WTC11 (cell line): ENCODE measurements at regions not wholly inside any gene's neighbourhood (a gene's known extent, or its start where the extent isn't known, plus 50 kb on each side); places are given as distances from the start of the nearest gene placed in this dataset.

Source experiments
- ATAC-seq: fragments of 200-7000 bp; cut with Tn5 transposase; 2 replicates; pipeline ENCODE4 v1.10.0; 2021; ENCODE audit warnings: mild to moderate bottlenecking, moderate library complexity
- CTCF ChIA-PET: fragments of 300-600 bp; sonication (Branson Sonifier 250); formaldehyde crosslinking; loops from one replicate; lab custom pipeline; 2021; ENCODE audit warnings: antibody characterized with exemption; lab: Charles Lee
- POLR2A ChIA-PET: fragments of 350-600 bp; sonication (Branson Sonifier 250); formaldehyde crosslinking; loops from one replicate; lab custom pipeline; 2021; ENCODE audit warnings: antibody characterized with exemption; lab: Charles Lee
- DNase-seq: peaks from one replicate; pipeline ENCODE4 v3.0.0; 2021; ENCODE audit warnings: low spot score
- H3K27ac Mint-ChIP-seq: 2 replicates; pipeline ENCODE4 v1.8.0; 2021; ENCODE audit warnings: mixed read lengths
- H3K27me3 Mint-ChIP-seq: 2 replicates; pipeline ENCODE4 v1.8.0; 2021; ENCODE audit warnings: low read depth, mild to moderate bottlenecking, moderate library complexity, mixed read lengths
- H3K36me3 Mint-ChIP-seq: 2 replicates; pipeline ENCODE4 v1.8.0; 2021; ENCODE audit warnings: mixed read lengths
- H3K4me1 Mint-ChIP-seq: 2 replicates; pipeline ENCODE4 v1.8.0; 2022; ENCODE audit warnings: mixed read lengths
- H3K4me3 Mint-ChIP-seq: 2 replicates; pipeline ENCODE4 v1.8.0; 2021; ENCODE audit warnings: mild to moderate bottlenecking, moderate library complexity, mixed read lengths
- H3K9me3 Mint-ChIP-seq: 2 replicates; pipeline ENCODE4 v1.8.0; 2021; ENCODE audit warnings: mixed read lengths
- CREM ChIP-seq: sonication (generic); formaldehyde crosslinking; IDR thresholded peaks from 2 replicates; pipeline ENCODE4 v1.8.1; 2022; ENCODE audit warnings: mild to moderate bottlenecking, missing genetic modification reagents, moderate library complexity
- E2F5 ChIP-seq: sonication (generic); formaldehyde crosslinking; IDR thresholded peaks from 2 replicates; pipeline ENCODE4 v1.8.1; 2022; ENCODE audit warnings: mild to moderate bottlenecking, moderate library complexity, missing genetic modification reagents
- GRHL2 ChIP-seq: fragments of 250-450 bp; sonication (Bioruptor Pico); IDR thresholded peaks from 2 replicates; pipeline ENCODE4 v1.8.0; 2022; ENCODE audit warnings: mild to moderate bottlenecking, moderate library complexity; ENCODE audit not compliant: insufficient replicate concordance, severe bottlenecking
- JAZF1 ChIP-seq: fragments of 250-450 bp; sonication (Bioruptor Pico); IDR thresholded peaks from 2 replicates; pipeline ENCODE4 v1.9.0; 2021; ENCODE audit warnings: moderate library complexity, mild to moderate bottlenecking, inconsistent platforms
- MYBL2 ChIP-seq: sonication (generic); formaldehyde crosslinking; IDR thresholded peaks from 2 replicates; pipeline ENCODE4 v1.8.1; 2023; ENCODE audit warnings: mild to moderate bottlenecking, moderate library complexity, missing genetic modification reagents
- NR2C2 ChIP-seq: sonication (generic); formaldehyde crosslinking; IDR thresholded peaks from 2 replicates; pipeline ENCODE4 v1.8.0; 2022; ENCODE audit warnings: mild to moderate bottlenecking, missing genetic modification reagents
- NR3C1 ChIP-seq: sonication (generic); formaldehyde crosslinking; conservative IDR thresholded peaks from 2 replicates; pipeline ENCODE4 v1.8.1; 2023; ENCODE audit warnings: low read depth, mild to moderate bottlenecking, missing genetic modification reagents
- TEAD4 ChIP-seq: sonication (generic); formaldehyde crosslinking; IDR thresholded peaks from 2 replicates; pipeline ENCODE4 v1.8.0; 2022; ENCODE audit warnings: mild to moderate bottlenecking, missing genetic modification reagents
- ZNF219 ChIP-seq: sonication (generic); formaldehyde crosslinking; IDR thresholded peaks from 2 replicates; pipeline ENCODE4 v1.8.0; 2023; ENCODE audit warnings: missing genetic modification reagents, mild to moderate bottlenecking, borderline replicate concordance
- ZNF281 ChIP-seq: sonication (generic); formaldehyde crosslinking; IDR thresholded peaks from 2 replicates; pipeline ENCODE4 v1.8.0; 2023; ENCODE audit warnings: mild to moderate bottlenecking, missing genetic modification reagents
- ZNF396 ChIP-seq: fragments of 250-450 bp; sonication (Bioruptor Pico); IDR thresholded peaks from 2 replicates; pipeline ENCODE4 v1.8.0; 2021; ENCODE audit warnings: mild to moderate bottlenecking, moderate library complexity, borderline replicate concordance
- ZNF425 ChIP-seq: fragments of 250-450 bp; sonication (Bioruptor Pico); conservative IDR thresholded peaks from 2 replicates; pipeline ENCODE4 v1.9.0; 2021; ENCODE audit warnings: mild to moderate bottlenecking
- ZNF671 ChIP-seq: fragments of 250-450 bp; sonication (Bioruptor Pico); IDR thresholded peaks from 2 replicates; pipeline ENCODE4 v1.8.0; 2021; ENCODE audit warnings: mild to moderate bottlenecking
- TF ChIP-seq, protein P1 (sequence below): sonication (generic); formaldehyde crosslinking; IDR thresholded peaks from 2 replicates; pipeline ENCODE4 v1.8.1; 2023; ENCODE audit warnings: mild to moderate bottlenecking, missing genetic modification reagents
- TF ChIP-seq, protein P2 (sequence below): fragments of 250-450 bp; sonication (Bioruptor Pico); IDR thresholded peaks from 2 replicates; pipeline ENCODE4 v1.9.0; 2021; ENCODE audit warnings: mild to moderate bottlenecking, borderline replicate concordance
- TF ChIP-seq, protein P3 (sequence below): sonication (generic); formaldehyde crosslinking; IDR thresholded peaks from 2 replicates; pipeline ENCODE4 v1.8.0; 2023; ENCODE audit warnings: missing genetic modification reagents, mild to moderate bottlenecking, borderline replicate concordance

GRCh38 chr3:78115983-78116382 is 1076.1 kb downstream of the ROBO2 start (continued):
- TF ChIP-seq ZNF425 (CRISPR knock-in tag) (no peak), ZNF671 (CRISPR knock-in tag) (no peak), CREM (CRISPR knock-in tag) (no peak)
- TF ChIP-seq, protein P1, sequence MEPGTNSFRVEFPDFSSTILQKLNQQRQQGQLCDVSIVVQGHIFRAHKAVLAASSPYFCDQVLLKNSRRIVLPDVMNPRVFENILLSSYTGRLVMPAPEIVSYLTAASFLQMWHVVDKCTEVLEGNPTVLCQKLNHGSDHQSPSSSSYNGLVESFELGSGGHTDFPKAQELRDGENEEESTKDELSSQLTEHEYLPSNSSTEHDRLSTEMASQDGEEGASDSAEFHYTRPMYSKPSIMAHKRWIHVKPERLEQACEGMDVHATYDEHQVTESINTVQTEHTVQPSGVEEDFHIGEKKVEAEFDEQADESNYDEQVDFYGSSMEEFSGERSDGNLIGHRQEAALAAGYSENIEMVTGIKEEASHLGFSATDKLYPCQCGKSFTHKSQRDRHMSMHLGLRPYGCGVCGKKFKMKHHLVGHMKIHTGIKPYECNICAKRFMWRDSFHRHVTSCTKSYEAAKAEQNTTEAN (CRISPR knock-in tag): no peak

- ATAC-seq: no peak
- Mint-ChIP-seq H3K4me1 (peaks cover 28% of the 10 kb centered on the region), H3K27ac (no peak overlapping the region), H3K27me3 (no peaks in the 10 kb centered on the region), H3K36me3 (no peaks in the 10 kb centered on the region), H3K9me3 (no peaks in the 10 kb centered on the region), H3K4me3 (no peak overlapping the region)
- POLR2A ChIA-PET: no interaction called here
- CTCF ChIA-PET: no interaction called here
- DNase-seq: no peak
- TF ChIP-seq ZNF219: no peak
- no peak for TF ChIP-seq NR2C2 (CRISPR knock-in tag)
- no peak for TF ChIP-seq TEAD4
- no peak for TF ChIP-seq GRHL2
- TF ChIP-seq, protein P2, sequence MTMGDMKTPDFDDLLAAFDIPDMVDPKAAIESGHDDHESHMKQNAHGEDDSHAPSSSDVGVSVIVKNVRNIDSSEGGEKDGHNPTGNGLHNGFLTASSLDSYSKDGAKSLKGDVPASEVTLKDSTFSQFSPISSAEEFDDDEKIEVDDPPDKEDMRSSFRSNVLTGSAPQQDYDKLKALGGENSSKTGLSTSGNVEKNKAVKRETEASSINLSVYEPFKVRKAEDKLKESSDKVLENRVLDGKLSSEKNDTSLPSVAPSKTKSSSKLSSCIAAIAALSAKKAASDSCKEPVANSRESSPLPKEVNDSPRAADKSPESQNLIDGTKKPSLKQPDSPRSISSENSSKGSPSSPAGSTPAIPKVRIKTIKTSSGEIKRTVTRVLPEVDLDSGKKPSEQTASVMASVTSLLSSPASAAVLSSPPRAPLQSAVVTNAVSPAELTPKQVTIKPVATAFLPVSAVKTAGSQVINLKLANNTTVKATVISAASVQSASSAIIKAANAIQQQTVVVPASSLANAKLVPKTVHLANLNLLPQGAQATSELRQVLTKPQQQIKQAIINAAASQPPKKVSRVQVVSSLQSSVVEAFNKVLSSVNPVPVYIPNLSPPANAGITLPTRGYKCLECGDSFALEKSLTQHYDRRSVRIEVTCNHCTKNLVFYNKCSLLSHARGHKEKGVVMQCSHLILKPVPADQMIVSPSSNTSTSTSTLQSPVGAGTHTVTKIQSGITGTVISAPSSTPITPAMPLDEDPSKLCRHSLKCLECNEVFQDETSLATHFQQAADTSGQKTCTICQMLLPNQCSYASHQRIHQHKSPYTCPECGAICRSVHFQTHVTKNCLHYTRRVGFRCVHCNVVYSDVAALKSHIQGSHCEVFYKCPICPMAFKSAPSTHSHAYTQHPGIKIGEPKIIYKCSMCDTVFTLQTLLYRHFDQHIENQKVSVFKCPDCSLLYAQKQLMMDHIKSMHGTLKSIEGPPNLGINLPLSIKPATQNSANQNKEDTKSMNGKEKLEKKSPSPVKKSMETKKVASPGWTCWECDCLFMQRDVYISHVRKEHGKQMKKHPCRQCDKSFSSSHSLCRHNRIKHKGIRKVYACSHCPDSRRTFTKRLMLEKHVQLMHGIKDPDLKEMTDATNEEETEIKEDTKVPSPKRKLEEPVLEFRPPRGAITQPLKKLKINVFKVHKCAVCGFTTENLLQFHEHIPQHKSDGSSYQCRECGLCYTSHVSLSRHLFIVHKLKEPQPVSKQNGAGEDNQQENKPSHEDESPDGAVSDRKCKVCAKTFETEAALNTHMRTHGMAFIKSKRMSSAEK (CRISPR knock-in tag): no peak
- TF ChIP-seq NR3C1 (CRISPR knock-in tag): no peak
- TF ChIP-seq E2F5 (CRISPR knock-in tag): no peak
- no peak for TF ChIP-seq MYBL2 (CRISPR knock-in tag)
- no peak for TF ChIP-seq JAZF1 (CRISPR knock-in tag)
- TF ChIP-seq, protein P3, sequence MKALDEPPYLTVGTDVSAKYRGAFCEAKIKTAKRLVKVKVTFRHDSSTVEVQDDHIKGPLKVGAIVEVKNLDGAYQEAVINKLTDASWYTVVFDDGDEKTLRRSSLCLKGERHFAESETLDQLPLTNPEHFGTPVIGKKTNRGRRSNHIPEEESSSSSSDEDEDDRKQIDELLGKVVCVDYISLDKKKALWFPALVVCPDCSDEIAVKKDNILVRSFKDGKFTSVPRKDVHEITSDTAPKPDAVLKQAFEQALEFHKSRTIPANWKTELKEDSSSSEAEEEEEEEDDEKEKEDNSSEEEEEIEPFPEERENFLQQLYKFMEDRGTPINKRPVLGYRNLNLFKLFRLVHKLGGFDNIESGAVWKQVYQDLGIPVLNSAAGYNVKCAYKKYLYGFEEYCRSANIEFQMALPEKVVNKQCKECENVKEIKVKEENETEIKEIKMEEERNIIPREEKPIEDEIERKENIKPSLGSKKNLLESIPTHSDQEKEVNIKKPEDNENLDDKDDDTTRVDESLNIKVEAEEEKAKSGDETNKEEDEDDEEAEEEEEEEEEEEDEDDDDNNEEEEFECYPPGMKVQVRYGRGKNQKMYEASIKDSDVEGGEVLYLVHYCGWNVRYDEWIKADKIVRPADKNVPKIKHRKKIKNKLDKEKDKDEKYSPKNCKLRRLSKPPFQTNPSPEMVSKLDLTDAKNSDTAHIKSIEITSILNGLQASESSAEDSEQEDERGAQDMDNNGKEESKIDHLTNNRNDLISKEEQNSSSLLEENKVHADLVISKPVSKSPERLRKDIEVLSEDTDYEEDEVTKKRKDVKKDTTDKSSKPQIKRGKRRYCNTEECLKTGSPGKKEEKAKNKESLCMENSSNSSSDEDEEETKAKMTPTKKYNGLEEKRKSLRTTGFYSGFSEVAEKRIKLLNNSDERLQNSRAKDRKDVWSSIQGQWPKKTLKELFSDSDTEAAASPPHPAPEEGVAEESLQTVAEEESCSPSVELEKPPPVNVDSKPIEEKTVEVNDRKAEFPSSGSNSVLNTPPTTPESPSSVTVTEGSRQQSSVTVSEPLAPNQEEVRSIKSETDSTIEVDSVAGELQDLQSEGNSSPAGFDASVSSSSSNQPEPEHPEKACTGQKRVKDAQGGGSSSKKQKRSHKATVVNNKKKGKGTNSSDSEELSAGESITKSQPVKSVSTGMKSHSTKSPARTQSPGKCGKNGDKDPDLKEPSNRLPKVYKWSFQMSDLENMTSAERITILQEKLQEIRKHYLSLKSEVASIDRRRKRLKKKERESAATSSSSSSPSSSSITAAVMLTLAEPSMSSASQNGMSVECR (CRISPR knock-in tag): no peak
- TF ChIP-seq ZNF396 (CRISPR knock-in tag): no peak
- no peak for TF ChIP-seq ZNF281
These were observed 1077.0 kb downstream of the ROBO2 start for GRCh38 chr3:78116874-78117273.
